Lower leg skin (tissue), 3 donors: ENCODE measurements at regions not wholly inside any gene's neighbourhood (a gene's known extent, or its start where the extent isn't known, plus 50 kb on each side); places are given as distances from the start of the nearest gene placed in this dataset.

Experiments used
- POLR2A ChIP-seq, 2 donors: fragments of 450-650 bp; IDR thresholded peaks; one replicate each; pipeline ENCODE4 v1.6.1; 2016 to 2017; ENCODE audit warnings: antibody characterized with exemption in 2 of 2, mild to moderate bottlenecking in 1 of 2, moderate library complexity in 1 of 2
- TF ChIP-seq, protein P1 (sequence below), 3 donors: fragments of 450-650 bp; IDR thresholded peaks; one replicate each; pipeline ENCODE4 v1.5.1; 2016; ENCODE audit warnings: antibody characterized with exemption in 3 of 3, mild to moderate bottlenecking in 3 of 3, moderate library complexity in 2 of 3

DNA sequence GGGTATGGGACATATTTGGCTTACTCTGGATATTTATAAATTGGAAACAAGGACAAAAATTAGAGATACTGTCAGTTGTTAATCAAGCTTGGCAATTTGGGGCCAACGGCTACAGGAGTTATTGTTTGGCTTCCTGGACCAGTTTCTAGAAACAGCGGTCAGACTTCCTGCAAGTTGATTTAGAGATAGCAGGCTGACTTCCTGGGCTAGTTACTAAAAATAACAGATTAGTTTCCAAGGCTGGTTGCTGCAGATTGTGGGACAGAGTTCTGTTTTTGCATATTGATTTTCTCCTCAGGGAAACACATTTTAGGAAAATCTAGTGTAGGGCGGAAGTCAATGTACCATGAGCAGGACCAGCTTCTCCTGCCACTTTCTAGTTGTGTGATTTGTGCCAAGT, 144.0 kb upstream of the TMPO start:
- TF ChIP-seq, protein P1, sequence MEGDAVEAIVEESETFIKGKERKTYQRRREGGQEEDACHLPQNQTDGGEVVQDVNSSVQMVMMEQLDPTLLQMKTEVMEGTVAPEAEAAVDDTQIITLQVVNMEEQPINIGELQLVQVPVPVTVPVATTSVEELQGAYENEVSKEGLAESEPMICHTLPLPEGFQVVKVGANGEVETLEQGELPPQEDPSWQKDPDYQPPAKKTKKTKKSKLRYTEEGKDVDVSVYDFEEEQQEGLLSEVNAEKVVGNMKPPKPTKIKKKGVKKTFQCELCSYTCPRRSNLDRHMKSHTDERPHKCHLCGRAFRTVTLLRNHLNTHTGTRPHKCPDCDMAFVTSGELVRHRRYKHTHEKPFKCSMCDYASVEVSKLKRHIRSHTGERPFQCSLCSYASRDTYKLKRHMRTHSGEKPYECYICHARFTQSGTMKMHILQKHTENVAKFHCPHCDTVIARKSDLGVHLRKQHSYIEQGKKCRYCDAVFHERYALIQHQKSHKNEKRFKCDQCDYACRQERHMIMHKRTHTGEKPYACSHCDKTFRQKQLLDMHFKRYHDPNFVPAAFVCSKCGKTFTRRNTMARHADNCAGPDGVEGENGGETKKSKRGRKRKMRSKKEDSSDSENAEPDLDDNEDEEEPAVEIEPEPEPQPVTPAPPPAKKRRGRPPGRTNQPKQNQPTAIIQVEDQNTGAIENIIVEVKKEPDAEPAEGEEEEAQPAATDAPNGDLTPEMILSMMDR (IDR thresholded peaks at IDR 0.05): no peak
- no peak for TF ChIP-seq POLR2A (IDR thresholded peaks at IDR 0.05)
